Breast epithelium (tissue), 4 donors: ENCODE measurements at regions not wholly inside any gene's neighbourhood (a gene's known extent, or its start where the extent isn't known, plus 50 kb on each side); places are given as distances from the start of the nearest gene placed in this dataset.

Experiments
- DNase-seq, 2 donors: peaks; one replicate each; pipeline ENCODE4 v3.0.0-alpha.2; 2019; ENCODE audit warnings: low spot score in 2 of 2
- H3K27ac ChIP-seq, 2 donors: fragments of 200-600 bp; sonication (generic) in 1 of 2; one replicate each; pipeline ENCODE4 v1.5.1; 2016 to 2019; ENCODE audit warnings: mild to moderate bottlenecking in 1 of 2
- H3K27me3 ChIP-seq, 2 donors: fragments of 200-600 bp; sonication (generic) in 1 of 2; one replicate each; pipeline versions ENCODE4 v1.5.1 to v1.6.0; 2017 to 2019; ENCODE audit warnings: control low read depth in 1 of 2, mild to moderate bottlenecking in 1 of 2
- H3K36me3 ChIP-seq: fragments of 200-600 bp; one replicate; pipeline ENCODE4 v1.5.1; 2019
- H3K4me1 ChIP-seq, 2 donors: fragments of 200-600 bp; sonication (generic); one replicate each; pipeline ENCODE4 v1.5.1; 2016 to 2019; ENCODE audit warnings: control low read depth in 1 of 2
- H3K4me3 ChIP-seq, 3 donors: fragments of 200-600 bp; sonication (generic); 1 replicate in 2 of 3; 2 replicates in 1 of 3; pipeline ENCODE4 v1.5.1; 2016 to 2019; ENCODE audit warnings: mild to moderate bottlenecking in 3 of 3, moderate library complexity in 2 of 3
- H3K9me3 ChIP-seq, 2 donors: fragments of 200-600 bp; sonication (generic) in 1 of 2; one replicate each; pipeline ENCODE4 v1.5.1; 2016 to 2019; ENCODE audit warnings: control low read depth in 1 of 2
- POLR2A ChIP-seq: fragments of 450-650 bp; IDR thresholded peaks from one replicate; pipeline ENCODE4 v1.6.1; 2016; ENCODE audit warnings: antibody characterized with exemption, mild to moderate bottlenecking, moderate library complexity
- POLR2AphosphoS5 ChIP-seq, 3 donors: sonication (generic); formaldehyde crosslinking; IDR thresholded peaks; one replicate each; pipeline ENCODE4 v1.6.1; 2017; ENCODE audit warnings: antibody characterized with exemption in 3 of 3
- intact Hi-C: fragments of 100-400 bp; cut with DNase I; formaldehyde crosslinking; loops from one replicate; pipeline ENCODE4 v1.15.1; 2023; ENCODE audit warnings: low total_unique reads
- TF ChIP-seq, protein P1 (sequence below), 3 donors: fragments of 450-650 bp; IDR thresholded peaks; one replicate each; pipeline ENCODE4 v1.5.1; 2016 to 2017; ENCODE audit warnings: antibody characterized with exemption in 3 of 3, mild to moderate bottlenecking in 3 of 3, moderate library complexity in 3 of 3

DNA sequence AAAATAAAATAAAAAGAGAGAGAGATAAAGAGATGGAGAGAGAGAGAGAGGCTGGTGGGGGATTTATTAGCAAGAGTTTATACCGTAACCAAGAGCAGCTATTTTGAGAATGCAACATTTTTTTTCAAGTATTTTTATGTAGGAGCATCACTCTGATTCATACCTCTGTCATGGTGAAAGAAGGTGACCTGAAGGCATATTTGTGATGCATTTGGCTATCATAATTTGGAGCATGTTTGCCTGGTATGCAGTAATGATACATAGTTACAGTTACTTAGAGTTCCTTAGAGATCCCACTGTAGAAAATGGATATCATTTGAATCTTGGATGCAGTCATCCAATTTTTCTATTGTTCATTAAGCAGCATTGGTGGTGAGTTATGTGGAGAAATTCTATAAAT, 1472.4 kb downstream of the SI start:
- intact Hi-C loops: no loop called here
- H3K4me1 ChIP-seq: no peaks in the 10 kb centered on the region
- TF ChIP-seq, protein P1, sequence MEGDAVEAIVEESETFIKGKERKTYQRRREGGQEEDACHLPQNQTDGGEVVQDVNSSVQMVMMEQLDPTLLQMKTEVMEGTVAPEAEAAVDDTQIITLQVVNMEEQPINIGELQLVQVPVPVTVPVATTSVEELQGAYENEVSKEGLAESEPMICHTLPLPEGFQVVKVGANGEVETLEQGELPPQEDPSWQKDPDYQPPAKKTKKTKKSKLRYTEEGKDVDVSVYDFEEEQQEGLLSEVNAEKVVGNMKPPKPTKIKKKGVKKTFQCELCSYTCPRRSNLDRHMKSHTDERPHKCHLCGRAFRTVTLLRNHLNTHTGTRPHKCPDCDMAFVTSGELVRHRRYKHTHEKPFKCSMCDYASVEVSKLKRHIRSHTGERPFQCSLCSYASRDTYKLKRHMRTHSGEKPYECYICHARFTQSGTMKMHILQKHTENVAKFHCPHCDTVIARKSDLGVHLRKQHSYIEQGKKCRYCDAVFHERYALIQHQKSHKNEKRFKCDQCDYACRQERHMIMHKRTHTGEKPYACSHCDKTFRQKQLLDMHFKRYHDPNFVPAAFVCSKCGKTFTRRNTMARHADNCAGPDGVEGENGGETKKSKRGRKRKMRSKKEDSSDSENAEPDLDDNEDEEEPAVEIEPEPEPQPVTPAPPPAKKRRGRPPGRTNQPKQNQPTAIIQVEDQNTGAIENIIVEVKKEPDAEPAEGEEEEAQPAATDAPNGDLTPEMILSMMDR (IDR thresholded peaks at IDR 0.05): no peak
- TF ChIP-seq POLR2AphosphoS5 (IDR thresholded peaks at IDR 0.05) (no peak), POLR2A (no peak)
- no peaks in the 10 kb centered on the region for H3K27me3 ChIP-seq
- no peaks in the 10 kb centered on the region for H3K36me3 ChIP-seq
- H3K4me3 ChIP-seq: no peak overlapping the region
- H3K9me3 ChIP-seq: no peaks in the 10 kb centered on the region
- H3K27ac ChIP-seq: no peak overlapping the region
- DNase-seq: no peak

DNA sequence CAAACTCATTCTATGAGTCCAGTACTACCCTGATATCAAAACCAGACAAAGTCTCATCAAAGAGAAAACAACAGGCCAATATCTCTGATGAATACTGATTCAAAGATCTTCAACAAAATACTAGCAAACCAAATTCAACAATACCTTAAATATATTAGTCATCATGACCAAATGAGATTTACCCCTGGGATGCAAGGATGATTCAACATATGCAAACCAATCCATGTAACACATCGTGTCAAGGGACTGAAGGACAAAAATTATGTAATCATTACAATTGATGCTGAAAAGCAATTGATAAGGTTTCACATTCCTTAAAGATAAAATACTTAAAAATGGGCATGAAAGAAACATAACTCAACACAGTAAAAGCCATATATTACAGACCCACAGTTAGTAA, 1476.9 kb downstream of the SI start:
- H3K36me3 ChIP-seq: no peaks in the 10 kb centered on the region
- no peak for DNase-seq
- no peak overlapping the region for H3K4me3 ChIP-seq
- no peak overlapping the region for H3K27ac ChIP-seq
- TF ChIP-seq, protein P1 (IDR thresholded peaks at IDR 0.05): no peak
- TF ChIP-seq POLR2A: no peak
- TF ChIP-seq POLR2AphosphoS5 (IDR thresholded peaks at IDR 0.05): no peak
- no peaks in the 10 kb centered on the region for H3K4me1 ChIP-seq
- no peaks in the 10 kb centered on the region for H3K27me3 ChIP-seq
- no peaks in the 10 kb centered on the region for H3K9me3 ChIP-seq
- intact Hi-C loops: no loop called here

DNA sequence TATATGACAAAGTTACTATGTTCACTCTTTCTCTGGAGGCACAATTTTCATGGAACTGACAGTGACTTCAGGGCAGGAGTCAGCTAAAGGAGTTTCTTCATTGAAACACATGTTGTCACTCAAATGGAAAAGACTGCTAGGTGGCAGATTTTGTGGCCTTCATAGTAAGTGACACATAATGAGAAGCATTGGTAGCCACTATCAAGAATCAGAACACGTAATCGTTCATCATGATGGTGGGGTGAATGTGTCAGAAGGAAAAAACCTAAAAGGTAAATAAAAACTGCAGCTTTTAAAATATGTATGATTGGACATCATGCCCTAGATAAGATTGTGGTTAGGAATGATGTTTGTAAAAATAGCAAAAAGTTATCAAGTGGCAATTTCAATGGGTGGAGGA, 1491.0 kb downstream of the SI start:
- H3K4me3 ChIP-seq: no peak overlapping the region
- no peaks in the 10 kb centered on the region for H3K4me1 ChIP-seq
- intact Hi-C loops: no loop called here
- TF ChIP-seq POLR2A: no peak
- TF ChIP-seq, protein P1 (IDR thresholded peaks at IDR 0.05): no peak
- TF ChIP-seq POLR2AphosphoS5 (IDR thresholded peaks at IDR 0.05): no peak
- H3K9me3 ChIP-seq: peaks cover 6 to 11% of the 10 kb centered on the region in 2 donors
- DNase-seq: no peak
- no peak overlapping the region for H3K27ac ChIP-seq
- H3K27me3 ChIP-seq: no peaks in the 10 kb centered on the region
- H3K36me3 ChIP-seq: no peaks in the 10 kb centered on the region

GRCh38 chr3:163582967-163583366, 1495.3 kb downstream of the SI start:
- no peak overlapping the region for H3K27ac ChIP-seq
- no peak for DNase-seq
- H3K36me3 ChIP-seq: no peaks in the 10 kb centered on the region
- H3K4me3 ChIP-seq: no peak overlapping the region
- H3K27me3 ChIP-seq: no peaks in the 10 kb centered on the region
- intact Hi-C loops: no loop called here
- TF ChIP-seq, protein P1 (IDR thresholded peaks at IDR 0.05): no peak
- no peak for TF ChIP-seq POLR2A
- H3K4me1 ChIP-seq: no peaks in the 10 kb centered on the region
- H3K9me3 ChIP-seq: peaks cover 6 to 11% of the 10 kb centered on the region in 2 donors

DNA sequence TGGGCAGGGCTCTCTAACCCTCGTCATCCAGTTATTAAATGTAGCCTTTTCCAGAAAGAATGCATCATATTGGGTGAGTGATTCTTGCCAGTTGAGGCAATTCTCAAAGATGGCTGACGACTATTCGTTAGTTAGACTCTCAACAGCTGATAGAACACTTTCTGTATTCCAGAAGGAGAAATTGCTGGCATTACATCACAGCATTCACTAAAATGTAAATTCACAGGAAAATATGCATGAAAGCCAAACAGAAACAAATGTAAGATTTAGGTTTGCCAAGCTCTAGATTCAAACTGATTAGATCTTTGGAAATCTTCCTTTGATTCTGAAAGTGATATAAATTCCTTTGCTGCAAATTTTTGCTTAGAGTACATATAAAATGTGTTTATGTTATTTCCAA, 1501.0 kb downstream of the SI start:
- H3K27me3 ChIP-seq: no peaks in the 10 kb centered on the region
- no peak overlapping the region for H3K4me3 ChIP-seq
- H3K27ac ChIP-seq: no peak overlapping the region
- TF ChIP-seq, protein P1 (IDR thresholded peaks at IDR 0.05): no peak
- TF ChIP-seq POLR2A: no peak
- TF ChIP-seq POLR2AphosphoS5 (IDR thresholded peaks at IDR 0.05): no peak
- no peaks in the 10 kb centered on the region for H3K4me1 ChIP-seq
- no peaks in the 10 kb centered on the region for H3K36me3 ChIP-seq
- intact Hi-C loops: no loop called here
- DNase-seq: no peak
- H3K9me3 ChIP-seq: peaks cover 3 to 4% of the 10 kb centered on the region in 2 donors
